SK-N-SH (cell line): ENCODE measurements at regions not wholly inside any gene's neighbourhood (a gene's known extent, or its start where the extent isn't known, plus 50 kb on each side); places are given as distances from the start of the nearest gene placed in this dataset.

ENCODE experiments used
- POLR2AphosphoS5 ChIP-seq: IDR thresholded peaks from 2 replicates; pipeline ENCODE4 v1.6.1; 2012; ENCODE audit warnings: low read depth, low read length
- TAF1 ChIP-seq: IDR thresholded peaks from 2 replicates; pipeline ENCODE4 v1.6.1; 2012; ENCODE audit warnings: low read depth, mild to moderate bottlenecking, low read length, moderate library complexity, borderline replicate concordance
- YY1 ChIP-seq: IDR thresholded peaks from 2 replicates; pipeline ENCODE4 v1.4.0; 2012; ENCODE audit warnings: low read depth, mild to moderate bottlenecking
- TF ChIP-seq, protein P1 (sequence below): fragments of 200-600 bp; sonication (generic); IDR thresholded peaks from 2 replicates; pipeline ENCODE4 v1.6.1; 2017; ENCODE audit warnings: antibody characterized with exemption, mild to moderate bottlenecking, moderate library complexity
- TF ChIP-seq, protein P2 (sequence below): IDR thresholded peaks from 2 replicates; pipeline ENCODE4 v1.4.0; 2012; ENCODE audit warnings: low read depth, borderline replicate concordance
- TF ChIP-seq, protein P3 (sequence below): IDR thresholded peaks from 2 replicates; pipeline ENCODE4 v1.4.0; 2012; ENCODE audit warnings: low read depth

DNA sequence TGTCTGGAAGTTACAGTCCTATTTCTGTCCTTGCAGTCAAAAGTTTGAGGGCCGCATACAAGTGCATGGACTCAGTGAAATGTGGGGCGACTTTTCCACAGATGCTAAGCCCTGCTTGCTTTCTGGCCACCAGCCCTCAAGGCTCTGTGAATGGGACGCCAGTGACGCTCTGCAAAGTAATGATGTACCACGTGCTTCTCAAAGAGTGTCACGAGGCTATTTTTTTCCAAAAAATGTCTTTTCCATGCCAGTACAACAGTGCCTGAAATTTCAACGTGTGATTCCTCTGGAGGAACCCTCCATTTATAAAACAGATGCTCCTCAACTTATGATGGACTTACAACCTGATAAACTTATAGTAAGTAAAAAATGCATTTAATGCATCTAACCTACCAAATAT, 281.8 kb upstream of the CRBN start:
- TF ChIP-seq, protein P1, sequence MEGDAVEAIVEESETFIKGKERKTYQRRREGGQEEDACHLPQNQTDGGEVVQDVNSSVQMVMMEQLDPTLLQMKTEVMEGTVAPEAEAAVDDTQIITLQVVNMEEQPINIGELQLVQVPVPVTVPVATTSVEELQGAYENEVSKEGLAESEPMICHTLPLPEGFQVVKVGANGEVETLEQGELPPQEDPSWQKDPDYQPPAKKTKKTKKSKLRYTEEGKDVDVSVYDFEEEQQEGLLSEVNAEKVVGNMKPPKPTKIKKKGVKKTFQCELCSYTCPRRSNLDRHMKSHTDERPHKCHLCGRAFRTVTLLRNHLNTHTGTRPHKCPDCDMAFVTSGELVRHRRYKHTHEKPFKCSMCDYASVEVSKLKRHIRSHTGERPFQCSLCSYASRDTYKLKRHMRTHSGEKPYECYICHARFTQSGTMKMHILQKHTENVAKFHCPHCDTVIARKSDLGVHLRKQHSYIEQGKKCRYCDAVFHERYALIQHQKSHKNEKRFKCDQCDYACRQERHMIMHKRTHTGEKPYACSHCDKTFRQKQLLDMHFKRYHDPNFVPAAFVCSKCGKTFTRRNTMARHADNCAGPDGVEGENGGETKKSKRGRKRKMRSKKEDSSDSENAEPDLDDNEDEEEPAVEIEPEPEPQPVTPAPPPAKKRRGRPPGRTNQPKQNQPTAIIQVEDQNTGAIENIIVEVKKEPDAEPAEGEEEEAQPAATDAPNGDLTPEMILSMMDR, result no peak
- TF ChIP-seq TAF1, result no peak
- TF ChIP-seq YY1, result no peak
- TF ChIP-seq POLR2AphosphoS5, result no peak
- TF ChIP-seq, protein P2, sequence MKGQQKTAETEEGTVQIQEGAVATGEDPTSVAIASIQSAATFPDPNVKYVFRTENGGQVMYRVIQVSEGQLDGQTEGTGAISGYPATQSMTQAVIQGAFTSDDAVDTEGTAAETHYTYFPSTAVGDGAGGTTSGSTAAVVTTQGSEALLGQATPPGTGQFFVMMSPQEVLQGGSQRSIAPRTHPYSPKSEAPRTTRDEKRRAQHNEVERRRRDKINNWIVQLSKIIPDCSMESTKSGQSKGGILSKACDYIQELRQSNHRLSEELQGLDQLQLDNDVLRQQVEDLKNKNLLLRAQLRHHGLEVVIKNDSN, result no peak
- TF ChIP-seq, protein P3, sequence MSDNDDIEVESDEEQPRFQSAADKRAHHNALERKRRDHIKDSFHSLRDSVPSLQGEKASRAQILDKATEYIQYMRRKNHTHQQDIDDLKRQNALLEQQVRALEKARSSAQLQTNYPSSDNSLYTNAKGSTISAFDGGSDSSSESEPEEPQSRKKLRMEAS, result no peak
